GM21381 (cell line): ENCODE measurements at regions not wholly inside any gene's neighbourhood (a gene's known extent, or its start where the extent isn't known, plus 50 kb on each side); places are given as distances from the start of the nearest gene placed in this dataset.
"Not testable (repeated sequence)": the region's sequence is repeated elsewhere in the genome, so short reads cannot be mapped to it uniquely, and the experiment has no call there.

Experiments
- ATAC-seq: cut with Tn5 transposase; IDR thresholded peaks from one replicate; pipeline ENCODE4 v1.9.1; 2021; ENCODE audit warnings: mild to moderate bottlenecking, moderate library complexity; ENCODE audit not compliant: unreplicated experiment

GRCh38 chr6:11891547-11891946, 112.9 kb upstream of the ADTRP start:
- ATAC-seq = no peak

DNA sequence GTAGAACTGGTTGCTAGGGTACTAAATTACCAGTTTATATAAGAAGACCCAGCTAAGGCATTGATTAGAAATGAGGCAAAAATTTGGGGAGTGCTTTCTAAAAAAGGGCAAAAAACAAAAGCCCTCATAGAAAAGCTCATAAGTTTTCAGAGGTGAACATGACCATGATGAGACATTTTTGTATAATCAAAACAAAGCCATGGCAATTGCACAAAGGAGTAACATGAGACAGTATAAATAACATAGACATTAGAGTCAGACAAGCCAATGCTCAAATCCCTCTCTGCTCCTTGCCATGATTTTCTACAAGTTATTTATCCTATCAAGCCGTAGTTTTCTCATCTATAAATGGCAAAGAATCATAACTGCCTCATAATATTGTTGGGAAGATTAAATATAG, 112.2 kb upstream of the ADTRP start:
- ATAC-seq = no peak

DNA sequence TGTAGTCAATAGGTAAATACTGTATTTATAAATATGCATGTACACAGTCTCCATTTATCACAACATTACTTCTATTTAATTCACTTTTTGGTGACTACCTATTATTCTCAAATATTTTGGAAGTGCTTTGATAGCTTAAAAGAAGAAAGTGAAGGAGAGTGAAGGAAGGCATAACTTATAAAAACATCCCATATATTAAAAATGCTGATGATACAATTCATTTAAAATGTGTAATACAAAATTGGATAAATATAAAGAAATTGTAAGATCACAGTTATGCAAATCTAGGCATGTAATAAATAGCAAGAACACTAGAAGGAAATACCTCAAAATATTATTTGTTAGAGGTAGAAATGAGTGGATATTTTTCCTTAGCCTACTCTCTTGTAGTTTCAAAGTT, 111.6 kb upstream of the ADTRP start:
- ATAC-seq = no peak

DNA sequence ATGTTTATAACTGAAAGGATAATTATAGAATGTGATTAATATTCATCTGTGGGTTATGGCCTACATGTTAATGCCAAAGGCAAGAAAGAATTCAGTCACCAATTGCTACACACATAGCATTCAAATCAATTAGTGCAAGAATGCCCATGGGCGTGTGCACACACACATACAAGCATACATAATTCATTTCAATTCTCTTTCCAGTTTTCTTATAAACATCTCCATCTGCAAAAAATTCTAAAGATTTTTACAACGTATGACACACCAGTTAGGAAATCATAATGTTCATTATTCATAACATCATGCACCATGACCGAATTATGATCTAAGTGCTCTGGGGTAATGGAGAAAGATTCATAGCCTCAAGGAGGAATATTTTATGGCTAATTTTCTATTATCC, 111.0 kb upstream of the ADTRP start:
- ATAC-seq = no peak

DNA sequence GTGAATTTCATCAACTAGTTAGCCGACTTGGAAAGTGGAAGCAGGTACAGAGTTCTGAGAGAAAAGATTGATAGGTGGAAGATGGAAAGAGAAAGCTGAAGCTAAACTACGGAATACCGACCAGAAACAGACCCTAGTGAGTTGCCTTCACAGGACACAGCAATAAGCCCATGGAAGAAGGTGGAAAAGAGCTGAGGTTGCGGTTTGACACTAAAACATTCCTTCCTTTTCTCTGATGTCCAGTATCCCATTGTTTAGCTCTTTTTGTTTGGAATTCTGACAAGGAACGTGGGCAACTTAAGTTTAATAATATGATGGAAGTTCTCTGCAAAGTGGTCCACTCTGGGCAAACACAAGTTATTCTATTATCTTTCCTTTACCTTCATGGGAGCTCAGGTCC, 110.1 kb upstream of the ADTRP start:
- no peak for ATAC-seq

DNA sequence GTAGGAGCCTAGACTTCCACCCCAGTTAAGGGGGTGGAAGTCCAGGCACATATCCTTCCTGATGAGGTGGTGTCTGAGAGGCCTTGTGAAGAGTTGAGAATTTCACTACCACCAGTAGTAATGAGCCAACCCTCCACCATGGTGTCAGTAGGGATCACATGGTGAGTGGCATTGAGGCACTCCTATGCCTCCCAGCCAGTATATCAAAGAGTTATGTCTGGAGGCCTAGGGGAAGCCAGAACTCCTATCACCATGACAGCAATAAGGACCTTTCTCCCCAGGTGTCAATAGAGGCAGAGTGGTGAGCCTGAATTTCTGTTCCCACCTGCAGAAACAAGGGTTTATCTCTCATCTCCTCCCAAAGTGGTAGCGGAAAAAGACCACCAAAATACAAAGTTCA, 106.6 kb upstream of the ADTRP start:
- ATAC-seq = no peak

GRCh38 chr6:11883471-11883870, 104.9 kb upstream of the ADTRP start:
- not testable (repeated sequence) for ATAC-seq

DNA sequence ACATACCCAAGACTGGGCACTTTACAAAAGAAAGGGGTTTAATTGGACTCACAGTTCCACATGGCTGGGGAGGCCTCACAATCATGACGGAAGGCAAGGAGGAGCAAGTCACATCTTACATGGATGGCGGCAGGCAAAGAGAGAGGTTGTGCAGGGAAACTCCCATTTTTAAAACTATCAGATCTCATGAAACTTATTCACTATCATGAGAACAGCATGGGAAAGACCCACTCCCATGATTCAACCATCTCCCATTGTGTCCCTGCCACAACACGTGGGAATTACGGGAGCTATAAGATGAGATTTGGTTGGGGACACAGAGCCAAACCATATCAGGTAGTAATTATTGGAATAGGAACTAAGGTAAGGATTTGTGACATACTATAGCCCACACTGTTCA, 101.6 kb upstream of the ADTRP start:
- not testable (repeated sequence) for ATAC-seq

- ATAC-seq = no peak
These were observed 100.1 kb upstream of the ADTRP start for GRCh38 chr6:11878735-11879134.

GRCh38 chr6:11878029-11878428, 99.4 kb upstream of the ADTRP start:
- ATAC-seq = no peak

GRCh38 chr6:11876934-11877433, 98.4 kb upstream of the ADTRP start:
- ATAC-seq = peak; percentile 69

DNA sequence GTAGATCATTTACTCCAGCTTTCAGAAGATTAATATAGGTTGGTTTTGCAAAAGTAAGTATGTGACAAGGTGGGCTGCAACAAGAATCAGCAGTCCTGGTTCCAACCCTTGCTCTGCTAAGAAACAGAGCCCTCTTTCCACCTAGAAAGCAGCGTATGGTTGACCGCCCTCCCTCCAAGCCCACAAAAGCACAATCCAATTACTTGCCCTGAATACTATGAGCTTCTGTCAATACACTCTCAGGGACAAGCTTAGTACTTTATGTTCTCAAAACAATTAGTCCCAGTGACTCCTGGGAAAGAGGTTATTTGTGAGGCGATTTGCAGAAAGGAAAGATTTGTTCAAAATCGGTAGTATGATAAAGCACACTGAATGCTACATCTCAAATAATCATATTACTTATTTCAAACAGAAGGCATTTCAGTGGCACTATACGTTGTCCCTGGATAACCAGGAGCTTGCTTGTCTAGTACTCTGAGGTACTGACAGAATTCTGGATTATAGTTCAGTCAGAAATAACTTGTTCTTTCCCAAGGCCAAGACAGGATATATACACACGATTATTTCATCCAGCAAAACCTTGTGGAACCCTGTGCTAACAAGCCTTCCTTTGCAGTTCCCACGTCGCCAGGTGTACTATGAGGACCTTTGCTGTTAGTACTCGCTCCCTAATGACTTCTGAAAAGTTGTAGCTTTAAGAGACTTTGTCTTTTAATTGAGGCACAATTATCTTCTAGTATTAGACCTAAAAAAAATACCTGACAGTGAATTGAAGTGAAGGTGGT, 96.9 kb upstream of the ADTRP start:
- no peak for ATAC-seq

GRCh38 chr6:11869672-11870340, 91.2 kb upstream of the ADTRP start:
- no peak for ATAC-seq

- ATAC-seq = no peak
These were observed 89.8 kb upstream of the ADTRP start for GRCh38 chr6:11868392-11868791.

- no peak for ATAC-seq
These were observed 87.2 kb upstream of the ADTRP start for GRCh38 chr6:11865680-11866300.

GRCh38 chr6:11858439-11858838, 79.8 kb upstream of the ADTRP start:
- ATAC-seq = no peak

- ATAC-seq = no peak
These were observed 77.1 kb upstream of the ADTRP start for GRCh38 chr6:11855743-11856142.

DNA sequence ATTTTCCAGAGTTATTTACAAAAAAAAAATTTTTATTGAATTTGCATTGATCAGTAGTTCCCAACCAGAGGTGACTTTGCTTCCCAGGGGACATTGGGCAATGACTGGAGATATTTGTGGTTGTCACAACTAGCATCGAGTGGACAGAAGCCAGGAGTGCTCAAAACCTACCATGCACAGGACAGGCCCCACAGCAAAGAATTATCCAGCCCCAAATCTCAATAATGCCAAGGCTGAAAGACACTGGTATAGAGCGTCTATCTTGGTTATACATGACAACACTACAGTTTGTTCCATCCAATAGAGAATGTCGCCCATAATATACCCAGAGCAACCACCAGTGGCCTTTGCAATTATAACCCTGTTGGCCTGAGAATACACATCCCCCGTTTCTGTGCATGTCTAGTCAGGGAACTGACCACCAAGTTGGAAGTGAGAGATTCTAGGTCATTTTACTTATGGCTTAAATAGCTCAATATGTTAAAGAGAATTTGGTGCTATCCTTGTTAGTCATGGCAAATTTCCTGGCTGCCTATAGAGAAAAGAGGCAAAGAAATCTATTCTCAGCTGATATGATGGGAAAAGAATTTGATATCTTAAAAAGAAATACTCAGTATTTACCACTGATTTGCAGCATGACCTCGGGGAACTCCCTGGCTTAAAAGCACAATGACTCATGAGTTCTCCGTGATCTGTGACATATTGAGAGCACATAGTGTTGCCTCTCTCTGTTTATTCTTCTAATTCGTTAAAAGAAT, 76.0 kb upstream of the ADTRP start:
- ATAC-seq = no peak

DNA sequence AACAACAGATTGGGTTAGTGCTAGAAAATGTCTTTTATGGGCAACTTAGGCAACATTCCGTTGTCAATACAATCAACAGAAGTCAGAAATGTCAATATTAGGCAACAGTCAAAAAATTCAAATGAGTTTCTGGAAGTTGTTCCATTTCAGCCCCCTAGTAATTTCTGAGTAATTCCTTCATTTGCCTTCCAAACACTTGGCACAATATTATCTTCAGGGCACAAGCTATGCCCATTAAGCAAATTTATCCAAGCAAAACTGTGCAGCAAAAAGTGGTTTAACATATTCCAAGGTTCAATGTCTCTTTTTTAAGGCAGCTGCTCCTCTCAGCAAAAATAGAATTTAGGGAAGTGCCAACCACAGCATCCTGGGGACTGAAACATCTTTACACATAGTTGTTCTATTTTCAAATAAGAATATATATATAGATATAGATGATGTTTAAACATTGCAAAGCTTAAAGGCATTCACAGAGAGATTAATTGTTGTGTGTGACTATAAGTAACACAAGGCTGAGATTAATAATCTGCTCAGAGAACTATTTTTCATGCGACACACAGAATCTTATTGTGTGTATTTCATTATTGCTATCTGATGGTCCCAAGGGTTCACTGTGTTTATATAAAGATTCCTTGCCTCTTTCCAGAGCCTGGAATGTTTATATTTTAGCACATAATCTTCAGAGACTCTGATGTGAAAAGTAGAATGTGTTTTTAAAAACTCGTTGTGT, 75.2 kb upstream of the ADTRP start:
- ATAC-seq = no peak

GRCh38 chr6:11852061-11852651, 73.6 kb upstream of the ADTRP start:
- peak; percentile 41 for ATAC-seq
